ENCODE measurements at regions not wholly inside any gene's neighbourhood (a gene's known extent, or its start where the extent isn't known, plus 50 kb on each side); places are given as distances from the start of the nearest gene placed in this dataset.
A peak's percentile ranks its signal among the peaks of the same experiment; 100 is the strongest.

GRCh38 chrX:116801943-116802342 lies 339.2 kb upstream of the CT83 start:
- H3K4me3 ChIP-seq (ENCODE audit: low read length in 3 of 3): no peak overlapping the region
- FAIRE-seq: no peak
- H3K9me3 ChIP-seq (ENCODE audit: control insufficient read depth in 2 of 3, insufficient read depth in 1 of 3, low read length in 3 of 3): no peaks in the 10 kb centered on the region
- TF ChIP-seq CTCF (IDR thresholded peaks at IDR 0.05; ENCODE audit: borderline replicate concordance, extremely low read depth, insufficient read depth): no peak
- H3K27me3 ChIP-seq (ENCODE audit: control insufficient read depth, insufficient read depth, low read length): no peaks in the 10 kb centered on the region
- intact Hi-C loops (cut with DNase I): no loop called here
- DNase-seq: no peak
- no peak overlapping the region for H3K9ac ChIP-seq (ENCODE audit: low read length in 3 of 3)
- H3K27ac ChIP-seq (ENCODE audit: low read depth in 2 of 2, low read length in 2 of 2): no peak overlapping the region
- no peaks in the 10 kb centered on the region for H3K4me1 ChIP-seq (ENCODE audit: control insufficient read depth in 2 of 3, insufficient read depth in 2 of 3, low read depth in 1 of 3, low read length in 3 of 3)
- no peaks in the 10 kb centered on the region for H3K36me3 ChIP-seq (ENCODE audit: control insufficient read depth in 2 of 3, insufficient read depth in 3 of 3, low read length in 3 of 3)

- no peaks in the 10 kb centered on the region for H3K9me3 ChIP-seq (ENCODE audit: control insufficient read depth in 2 of 3, insufficient read depth in 1 of 3, low read length in 3 of 3)
- no peaks in the 10 kb centered on the region for H3K4me1 ChIP-seq (ENCODE audit: control insufficient read depth in 2 of 3, insufficient read depth in 2 of 3, low read depth in 1 of 3, low read length in 3 of 3)
- no peak overlapping the region for H3K4me3 ChIP-seq (ENCODE audit: low read length in 3 of 3)
- H3K36me3 ChIP-seq (ENCODE audit: control insufficient read depth in 2 of 3, insufficient read depth in 3 of 3, low read length in 3 of 3): no peaks in the 10 kb centered on the region
- no peak for TF ChIP-seq CTCF (IDR thresholded peaks at IDR 0.05; ENCODE audit: borderline replicate concordance, extremely low read depth, insufficient read depth)
- H3K27ac ChIP-seq (ENCODE audit: low read depth in 2 of 2, low read length in 2 of 2): no peak overlapping the region
- H3K27me3 ChIP-seq (ENCODE audit: control insufficient read depth, insufficient read depth, low read length): no peaks in the 10 kb centered on the region
- no peak for DNase-seq
- no peak overlapping the region for H3K9ac ChIP-seq (ENCODE audit: low read length in 3 of 3)
- no peak for FAIRE-seq
- intact Hi-C loops (cut with DNase I): no loop called here
These were observed 319.1 kb upstream of the CT83 start for GRCh38 chrX:116781926-116782325.

GRCh38 chrX:116757491-116757890 lies 294.7 kb upstream of the CT83 start:
- Histone ChIP-seq H3K36me3 (ENCODE audit: control insufficient read depth in 2 of 3, insufficient read depth in 3 of 3, low read length in 3 of 3) (no peaks in the 10 kb centered on the region), H3K9ac (ENCODE audit: low read length in 3 of 3) (no peak overlapping the region), H3K9me3 (ENCODE audit: control insufficient read depth in 2 of 3, insufficient read depth in 1 of 3, low read length in 3 of 3) (no peaks in the 10 kb centered on the region), H3K4me3 (ENCODE audit: low read length in 3 of 3) (no peak overlapping the region), H3K4me1 (ENCODE audit: control insufficient read depth in 2 of 3, insufficient read depth in 2 of 3, low read depth in 1 of 3, low read length in 3 of 3) (no peaks in the 10 kb centered on the region), H3K27ac (ENCODE audit: low read depth in 2 of 2, low read length in 2 of 2) (no peak overlapping the region), H3K27me3 (ENCODE audit: control insufficient read depth, insufficient read depth, low read length) (no peaks in the 10 kb centered on the region)
- DNase-seq: no peak
- TF ChIP-seq CTCF (IDR thresholded peaks at IDR 0.05; ENCODE audit: borderline replicate concordance, extremely low read depth, insufficient read depth): no peak
- peak; percentile 8 for FAIRE-seq
- intact Hi-C loops (cut with DNase I): no loop called here

GRCh38 chrX:116756958-116757357 lies 294.2 kb upstream of the CT83 start:
- no peaks in the 10 kb centered on the region for H3K27me3 ChIP-seq (ENCODE audit: control insufficient read depth, insufficient read depth, low read length)
- intact Hi-C loops (cut with DNase I): no loop called here
- H3K4me3 ChIP-seq (ENCODE audit: low read length in 3 of 3): no peak overlapping the region
- DNase-seq (no peak), FAIRE-seq (no peak)
- H3K36me3 ChIP-seq (ENCODE audit: control insufficient read depth in 2 of 3, insufficient read depth in 3 of 3, low read length in 3 of 3): no peaks in the 10 kb centered on the region
- no peaks in the 10 kb centered on the region for H3K9me3 ChIP-seq (ENCODE audit: control insufficient read depth in 2 of 3, insufficient read depth in 1 of 3, low read length in 3 of 3)
- H3K9ac ChIP-seq (ENCODE audit: low read length in 3 of 3): no peak overlapping the region
- no peak for TF ChIP-seq CTCF (IDR thresholded peaks at IDR 0.05; ENCODE audit: borderline replicate concordance, extremely low read depth, insufficient read depth)
- no peak overlapping the region for H3K27ac ChIP-seq (ENCODE audit: low read depth in 2 of 2, low read length in 2 of 2)
- H3K4me1 ChIP-seq (ENCODE audit: control insufficient read depth in 2 of 3, insufficient read depth in 2 of 3, low read depth in 1 of 3, low read length in 3 of 3): no peaks in the 10 kb centered on the region
